Panc1 (cell line): ENCODE measurements at regions not wholly inside any gene's neighbourhood (a gene's known extent, or its start where the extent isn't known, plus 50 kb on each side); places are given as distances from the start of the nearest gene placed in this dataset.

Experiments used
- POLR2AphosphoS5 ChIP-seq: IDR thresholded peaks from 2 replicates; pipeline ENCODE4 v1.6.1; 2012; ENCODE audit warnings: mild to moderate bottlenecking, low read depth, low read length, moderate library complexity
- REST ChIP-seq, 2 experiments: IDR thresholded peaks; 2 replicates each; pipeline ENCODE4 v1.6.1; 2011 to 2012; ENCODE audit warnings: low read depth in 2 of 2, control low read depth in 1 of 2, low read length in 1 of 2, mild to moderate bottlenecking in 1 of 2, moderate library complexity in 1 of 2; ENCODE audit not compliant: insufficient read depth in 1 of 2
- SIN3A ChIP-seq: IDR thresholded peaks from 2 replicates; pipeline ENCODE4 v1.6.1; 2012; ENCODE audit warnings: low read depth, mild to moderate bottlenecking, low read length, moderate library complexity, borderline replicate concordance; ENCODE audit not compliant: insufficient read depth
- TF ChIP-seq, protein P1 (sequence below): fragments of 450-650 bp; IDR thresholded peaks from 2 replicates; pipeline ENCODE4 v1.5.1; 2017; ENCODE audit warnings: mild to moderate bottlenecking

- TF ChIP-seq REST (IDR thresholded peaks at IDR 0.05; ENCODE audit: insufficient read depth in 1 of 2, low read depth in 2 of 2, low read length in 1 of 2) (no peak), SIN3A (no peak), POLR2AphosphoS5 (no peak)
- TF ChIP-seq, protein P1, sequence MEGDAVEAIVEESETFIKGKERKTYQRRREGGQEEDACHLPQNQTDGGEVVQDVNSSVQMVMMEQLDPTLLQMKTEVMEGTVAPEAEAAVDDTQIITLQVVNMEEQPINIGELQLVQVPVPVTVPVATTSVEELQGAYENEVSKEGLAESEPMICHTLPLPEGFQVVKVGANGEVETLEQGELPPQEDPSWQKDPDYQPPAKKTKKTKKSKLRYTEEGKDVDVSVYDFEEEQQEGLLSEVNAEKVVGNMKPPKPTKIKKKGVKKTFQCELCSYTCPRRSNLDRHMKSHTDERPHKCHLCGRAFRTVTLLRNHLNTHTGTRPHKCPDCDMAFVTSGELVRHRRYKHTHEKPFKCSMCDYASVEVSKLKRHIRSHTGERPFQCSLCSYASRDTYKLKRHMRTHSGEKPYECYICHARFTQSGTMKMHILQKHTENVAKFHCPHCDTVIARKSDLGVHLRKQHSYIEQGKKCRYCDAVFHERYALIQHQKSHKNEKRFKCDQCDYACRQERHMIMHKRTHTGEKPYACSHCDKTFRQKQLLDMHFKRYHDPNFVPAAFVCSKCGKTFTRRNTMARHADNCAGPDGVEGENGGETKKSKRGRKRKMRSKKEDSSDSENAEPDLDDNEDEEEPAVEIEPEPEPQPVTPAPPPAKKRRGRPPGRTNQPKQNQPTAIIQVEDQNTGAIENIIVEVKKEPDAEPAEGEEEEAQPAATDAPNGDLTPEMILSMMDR = no peak
These were observed 306.7 kb downstream of the RDH14 start for GRCh38 chr2:18253686-18254197.
